RCC 7860 (cell line): ENCODE measurements at regions not wholly inside any gene's neighbourhood (a gene's known extent, or its start where the extent isn't known, plus 50 kb on each side); places are given as distances from the start of the nearest gene placed in this dataset.
A peak's percentile ranks its signal among the peaks of the same experiment; 100 is the strongest.

Experiments used
- DNase-seq: peaks from one replicate; pipeline ENCODE4 v3.0.0-alpha.2; 2015; ENCODE audit warnings: low spot score
- FAIRE-seq: peaks from 2 replicates; lab custom pipeline; 2012; peaks lifted over from hg19 to GRCh38; lab: Jason Lieb, UNC

- DNase-seq (no peak), FAIRE-seq (no peak)
Observed at GRCh38 chr5:143513720-143514119, 110.2 kb upstream of the NR3C1 start.

GRCh38 chr5:143511736-143512135 is 108.2 kb upstream of the NR3C1 start:
- FAIRE-seq, result no peak
- no peak for DNase-seq

- no peak for FAIRE-seq
- no peak for DNase-seq
Observed at GRCh38 chr5:143509758-143510221, 106.3 kb upstream of the NR3C1 start.

GRCh38 chr5:143506836-143507552 is 103.5 kb upstream of the NR3C1 start:
- DNase-seq, result peak; percentile 92
- FAIRE-seq, result peak; percentile 95

GRCh38 chr5:143505934-143506333 is 102.4 kb upstream of the NR3C1 start:
- DNase-seq, result no peak
- FAIRE-seq, result no peak

GRCh38 chr5:143505354-143505753 is 101.9 kb upstream of the NR3C1 start:
- DNase-seq (no peak), FAIRE-seq (no peak)

- no peak for FAIRE-seq
Observed at GRCh38 chr5:143501310-143502044, 98.0 kb upstream of the NR3C1 start.

GRCh38 chr5:143499480-143500114 is 96.1 kb upstream of the NR3C1 start:
- no peak for FAIRE-seq

More at GRCh38 chr5:143501310-143502044, 98.0 kb upstream of the NR3C1 start:
- no peak for DNase-seq

GRCh38 chr5:143498821-143499220 is 95.3 kb upstream of the NR3C1 start:
- no peak for DNase-seq
- FAIRE-seq, result no peak

More at GRCh38 chr5:143499480-143500114, 96.1 kb upstream of the NR3C1 start:
- no peak for DNase-seq

GRCh38 chr5:143497749-143498148 is 94.3 kb upstream of the NR3C1 start:
- DNase-seq (no peak), FAIRE-seq (no peak)

GRCh38 chr5:143496943-143497342 is 93.5 kb upstream of the NR3C1 start:
- DNase-seq (no peak), FAIRE-seq (no peak)

- FAIRE-seq (no peak), DNase-seq (no peak)
Observed at GRCh38 chr5:143495821-143496275, 92.4 kb upstream of the NR3C1 start.

- no peak for FAIRE-seq
- no peak for DNase-seq
Observed at GRCh38 chr5:143495110-143495509, 91.6 kb upstream of the NR3C1 start.

- FAIRE-seq, result no peak
- DNase-seq, result no peak
Observed at GRCh38 chr5:143494595-143494994, 91.1 kb upstream of the NR3C1 start.

- FAIRE-seq, result peak; percentile 76
- DNase-seq, result peak; percentile 31
Observed at GRCh38 chr5:143494162-143494561, 90.7 kb upstream of the NR3C1 start.

GRCh38 chr5:143492783-143493182 is 89.3 kb upstream of the NR3C1 start:
- DNase-seq, result no peak
- no peak for FAIRE-seq

- FAIRE-seq (no peak), DNase-seq (no peak)
Observed at GRCh38 chr5:143491646-143492045, 88.2 kb upstream of the NR3C1 start.

- no peak for DNase-seq
- no peak for FAIRE-seq
Observed at GRCh38 chr5:143488381-143488780, 84.9 kb upstream of the NR3C1 start.

GRCh38 chr5:143484601-143485000 is 81.1 kb upstream of the NR3C1 start:
- DNase-seq (no peak), FAIRE-seq (no peak)

GRCh38 chr5:143481697-143482531 is 78.4 kb upstream of the NR3C1 start:
- no peak for FAIRE-seq
- no peak for DNase-seq

GRCh38 chr5:143480001-143480400 is 76.5 kb upstream of the NR3C1 start:
- DNase-seq, result no peak
- no peak for FAIRE-seq
